ENCODE measurements at regions not wholly inside any gene's neighbourhood (a gene's known extent, or its start where the extent isn't known, plus 50 kb on each side); places are given as distances from the start of the nearest gene placed in this dataset.

GRCh38 chr18:42296192-42296591 is 341.2 kb downstream of the PIK3C3 start:
- no peak for TF ChIP-seq EZH2 (IDR thresholded peaks at IDR 0.05; ENCODE audit: insufficient read depth, poor library complexity, severe bottlenecking)
- TF ChIP-seq EZH2phosphoT487 (IDR thresholded peaks at IDR 0.05; ENCODE audit: insufficient read depth, low read depth): no peak
